HG02981 (cell line): ENCODE measurements at regions not wholly inside any gene's neighbourhood (a gene's known extent, or its start where the extent isn't known, plus 50 kb on each side); places are given as distances from the start of the nearest gene placed in this dataset.
"Not testable (repeated sequence)": the region's sequence is repeated elsewhere in the genome, so short reads cannot be mapped to it uniquely, and the experiment has no call there.

Experiments
- ATAC-seq: cut with Tn5 transposase; IDR thresholded peaks from one replicate; pipeline ENCODE4 v1.9.1; 2021; ENCODE audit warnings: mild to moderate bottlenecking, moderate library complexity; ENCODE audit not compliant: unreplicated experiment

GRCh38 chr15:21262851-21263425 lies 177.4 kb downstream of the POTEB3 start:
- no peak for ATAC-seq

GRCh38 chr15:21261965-21262850 lies 178.1 kb downstream of the POTEB3 start:
- no peak for ATAC-seq

GRCh38 chr15:21261396-21261964 lies 178.8 kb downstream of the POTEB3 start:
- ATAC-seq, result no peak

- ATAC-seq, result no peak
Observed at GRCh38 chr15:21260966-21261395, 179.3 kb downstream of the POTEB3 start.

- not testable (repeated sequence) for ATAC-seq
Observed at GRCh38 chr15:21258635-21259034, 181.7 kb downstream of the POTEB3 start.

- ATAC-seq, result not testable (repeated sequence)
Observed at GRCh38 chr15:21249508-21250019, 190.7 kb downstream of the POTEB3 start.
